ENCODE measurements at regions not wholly inside any gene's neighbourhood (a gene's known extent, or its start where the extent isn't known, plus 50 kb on each side); places are given as distances from the start of the nearest gene placed in this dataset.

DNA sequence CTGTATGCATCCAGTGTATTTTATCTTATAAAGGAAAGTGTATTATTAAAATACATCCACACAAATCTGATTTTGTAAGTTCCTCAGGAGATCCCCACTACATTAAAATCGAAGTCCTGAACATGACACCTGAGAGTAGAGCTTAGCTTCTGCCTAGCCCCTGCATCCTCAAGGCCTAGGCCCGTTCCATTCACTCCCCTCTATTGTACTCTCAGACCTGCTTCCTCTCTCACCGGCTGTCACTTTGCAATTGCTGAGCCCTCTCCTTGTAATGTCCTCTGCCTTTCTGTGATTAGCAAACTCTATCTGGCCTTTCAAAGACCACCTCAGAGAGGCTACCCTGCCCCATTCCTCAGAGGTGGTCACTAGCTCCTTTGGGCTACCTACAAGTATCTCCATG lies 160.8 kb downstream of the FTCDNL1 start:
- no peak overlapping the region for H2AFZ ChIP-seq (ENCODE audit: low read length)
- ChIA-PET POLR2A (no interaction called here), CTCF (ENCODE audit: low intra/inter-chr PET ratio, low total read pairs) (no interaction called here)
- in situ Hi-C loops (cut with HindIII; ENCODE audit: extremely low pct_ligation_motif_present, low pct_unique_long_range_greater_than_20kb), result no loop called here
- H4K20me1 ChIP-seq (ENCODE audit: insufficient read depth, low read length), result no peaks in the 10 kb centered on the region
- no peak overlapping the region for H3K4me2 ChIP-seq (ENCODE audit: low read depth, low read length)
- H3K4me3 ChIP-seq (replicated peaks in 1 of 3; ENCODE audit: insufficient read depth in 1 of 3, low read depth in 2 of 3, low read length in 3 of 3), result no peak overlapping the region
- DNase-seq (ENCODE audit: low spot score) (no peak), FAIRE-seq (no peak), ATAC-seq (no peak)
- no peaks in the 10 kb centered on the region for H3K27me3 ChIP-seq (ENCODE audit: control insufficient read depth in 1 of 2, insufficient read depth in 2 of 2, low read length in 2 of 2)
- no peaks in the 10 kb centered on the region for H3K4me1 ChIP-seq (ENCODE audit: insufficient read depth, low read length)
- WGBS (ENCODE audit: low lambda C conversion rate), result 28% methylated on average over 3 of the region's 3 CpGs
- H3K36me3 ChIP-seq (replicated peaks in 1 of 2; ENCODE audit: control insufficient read depth in 1 of 2, insufficient read depth in 2 of 2, low read length in 2 of 2), result no peaks in the 10 kb centered on the region
- intact Hi-C loops (cut with micrococcal nuclease; ENCODE audit: unreplicated experiment), result no loop called here
- no peaks in the 10 kb centered on the region for H3K9me3 ChIP-seq (ENCODE audit: low read length)
- no TSS peak for BruUV-seq (replicated peaks)
- H3K79me2 ChIP-seq (ENCODE audit: insufficient read depth, low read length), result no peaks in the 10 kb centered on the region
- no peak overlapping the region for H3K27ac ChIP-seq (ENCODE audit: extremely low read length, insufficient read depth, low read length)
- TF ChIP-seq, protein P1, sequence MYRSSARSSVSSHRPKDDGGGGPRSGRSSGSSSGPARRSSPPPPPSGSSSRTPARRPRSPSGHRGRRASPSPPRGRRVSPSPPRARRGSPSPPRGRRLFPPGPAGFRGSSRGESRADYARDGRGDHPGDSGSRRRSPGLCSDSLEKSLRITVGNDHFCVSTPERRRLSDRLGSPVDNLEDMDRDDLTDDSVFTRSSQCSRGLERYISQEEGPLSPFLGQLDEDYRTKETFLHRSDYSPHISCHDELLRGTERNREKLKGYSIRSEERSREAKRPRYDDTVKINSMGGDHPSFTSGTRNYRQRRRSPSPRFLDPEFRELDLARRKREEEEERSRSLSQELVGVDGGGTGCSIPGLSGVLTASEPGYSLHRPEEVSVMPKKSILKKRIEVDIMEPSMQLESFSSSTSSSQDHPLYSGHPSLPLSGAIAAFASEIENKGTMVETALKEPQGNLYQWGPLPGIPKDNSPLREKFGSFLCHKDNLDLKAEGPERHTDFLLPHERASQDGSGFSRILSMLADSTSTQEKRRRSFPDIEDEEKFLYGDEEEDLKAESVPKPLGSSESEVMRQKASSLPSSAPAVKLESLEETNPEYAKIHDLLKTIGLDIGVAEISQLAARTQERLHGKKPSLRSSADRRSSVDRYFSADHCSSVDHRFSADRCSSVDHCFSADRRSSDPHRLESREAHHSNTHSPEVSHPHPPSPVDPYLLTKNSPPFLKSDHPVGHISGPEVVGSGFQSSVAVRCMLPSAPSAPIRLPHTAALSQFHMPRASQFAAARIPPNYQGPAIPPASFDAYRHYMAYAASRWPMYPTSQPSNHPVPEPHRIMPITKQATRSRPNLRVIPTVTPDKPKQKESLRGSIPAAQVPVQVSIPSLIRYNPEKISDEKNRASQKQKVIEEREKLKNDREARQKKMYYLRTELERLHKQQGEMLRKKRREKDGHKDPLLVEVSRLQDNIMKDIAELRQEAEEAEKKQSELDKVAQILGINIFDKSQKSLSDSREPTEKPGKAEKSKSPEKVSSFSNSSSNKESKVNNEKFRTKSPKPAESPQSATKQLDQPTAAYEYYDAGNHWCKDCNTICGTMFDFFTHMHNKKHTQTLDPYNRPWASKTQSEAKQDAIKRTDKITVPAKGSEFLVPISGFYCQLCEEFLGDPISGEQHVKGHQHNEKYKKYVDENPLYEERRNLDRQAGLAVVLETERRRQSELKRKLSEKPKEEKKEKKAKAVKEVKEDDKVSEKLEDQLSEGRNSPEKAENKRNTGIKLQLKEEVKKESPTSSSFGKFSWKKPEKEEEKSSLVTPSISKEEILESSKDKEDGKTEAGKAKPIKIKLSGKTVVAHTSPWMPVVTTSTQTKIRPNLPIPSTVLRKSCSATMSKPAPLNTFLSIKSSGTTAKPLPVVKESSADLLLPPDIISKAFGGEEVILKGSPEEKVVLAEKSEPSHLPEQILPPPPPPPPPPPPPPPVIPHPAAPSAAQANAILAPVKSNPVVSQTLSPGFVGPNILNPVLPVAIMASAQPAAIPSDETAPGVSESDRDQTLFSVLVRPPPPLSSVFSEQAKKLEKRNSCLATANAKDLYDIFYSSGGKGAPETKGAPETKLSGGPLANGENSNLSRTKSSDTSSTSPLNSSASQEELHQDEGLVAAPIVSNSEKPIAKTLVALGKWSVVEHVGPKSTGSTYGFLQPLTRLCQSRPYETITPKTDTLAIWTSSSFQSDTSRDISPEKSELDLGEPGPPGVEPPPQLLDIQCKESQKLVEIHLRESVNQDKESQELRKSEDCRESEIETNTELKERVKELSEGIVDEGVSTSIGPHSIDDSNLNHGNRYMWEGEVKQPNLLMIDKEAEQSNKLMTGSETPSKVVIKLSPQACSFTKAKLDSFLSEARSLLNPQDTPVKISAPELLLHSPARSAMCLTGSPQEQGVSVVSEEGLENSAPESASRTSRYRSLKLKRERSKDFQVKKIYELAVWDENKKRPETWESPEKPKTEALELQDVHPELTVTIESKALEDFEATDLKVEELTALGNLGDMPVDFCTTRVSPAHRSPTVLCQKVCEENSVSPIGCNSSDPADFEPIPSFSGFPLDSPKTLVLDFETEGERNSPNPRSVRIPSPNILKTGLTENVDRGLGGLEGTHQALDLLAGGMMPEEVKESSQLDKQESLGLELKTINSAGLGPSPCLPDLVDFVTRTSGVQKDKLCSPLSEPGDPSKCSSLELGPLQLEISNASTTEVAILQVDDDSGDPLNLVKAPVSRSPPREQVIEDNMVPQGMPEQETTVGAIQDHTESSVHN (CRISPR knock-in tag; IDR thresholded peaks at IDR 0.05), result no peak
- TF ChIP-seq GTF2F1 (IDR thresholded peaks at IDR 0.05; ENCODE audit: low read length), result no peak
- no peak for TF ChIP-seq ZNF34 (CRISPR knock-in tag; IDR thresholded peaks at IDR 0.05; ENCODE audit: borderline replicate concordance)
- no peak overlapping the region for H3K9ac ChIP-seq (ENCODE audit: insufficient read depth, low read depth, low read length)
